ENCODE measurements at regions not wholly inside any gene's neighbourhood (a gene's known extent, or its start where the extent isn't known, plus 50 kb on each side); places are given as distances from the start of the nearest gene placed in this dataset.

DNA sequence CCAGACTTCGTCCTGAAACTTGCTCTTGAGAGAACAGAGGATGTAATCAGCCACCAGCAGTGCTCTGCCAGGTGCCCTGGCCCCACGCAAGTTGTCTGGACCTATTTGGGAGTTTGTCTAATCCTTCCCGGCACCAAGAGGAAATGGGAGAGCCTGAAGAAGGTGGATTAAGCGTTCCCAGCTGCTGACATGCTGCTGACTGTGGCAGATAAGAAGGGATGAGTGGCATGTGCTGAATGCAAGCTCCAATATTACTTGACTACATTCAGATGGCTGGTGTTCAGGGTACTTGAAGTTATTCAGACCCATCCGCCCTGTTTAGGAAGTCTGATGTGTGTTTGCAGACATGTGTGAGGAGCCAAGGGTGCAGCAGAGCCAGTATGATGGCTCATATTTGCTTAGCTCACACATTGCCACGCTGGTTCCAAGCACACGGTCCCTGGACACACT lies 440.6 kb upstream of the CCDC196 start:
- no peaks in the 10 kb centered on the region for H3K36me3 ChIP-seq (ENCODE audit: insufficient read depth, low read length, poor library complexity, severe bottlenecking)
- DNase-seq (ENCODE audit: low spot score), result peak; percentile 49
- H3K4me3 ChIP-seq (ENCODE audit: low read depth, low read length, poor library complexity, severe bottlenecking), result no peak overlapping the region
- no peaks in the 10 kb centered on the region for H3K9me3 ChIP-seq (ENCODE audit: low read depth, low read length, poor library complexity, severe bottlenecking)
- TF ChIP-seq EZH2 (IDR thresholded peaks at IDR 0.05; ENCODE audit: borderline replicate concordance, low read depth, low read length, poor library complexity, severe bottlenecking), result no peak
- TF ChIP-seq, protein P1, sequence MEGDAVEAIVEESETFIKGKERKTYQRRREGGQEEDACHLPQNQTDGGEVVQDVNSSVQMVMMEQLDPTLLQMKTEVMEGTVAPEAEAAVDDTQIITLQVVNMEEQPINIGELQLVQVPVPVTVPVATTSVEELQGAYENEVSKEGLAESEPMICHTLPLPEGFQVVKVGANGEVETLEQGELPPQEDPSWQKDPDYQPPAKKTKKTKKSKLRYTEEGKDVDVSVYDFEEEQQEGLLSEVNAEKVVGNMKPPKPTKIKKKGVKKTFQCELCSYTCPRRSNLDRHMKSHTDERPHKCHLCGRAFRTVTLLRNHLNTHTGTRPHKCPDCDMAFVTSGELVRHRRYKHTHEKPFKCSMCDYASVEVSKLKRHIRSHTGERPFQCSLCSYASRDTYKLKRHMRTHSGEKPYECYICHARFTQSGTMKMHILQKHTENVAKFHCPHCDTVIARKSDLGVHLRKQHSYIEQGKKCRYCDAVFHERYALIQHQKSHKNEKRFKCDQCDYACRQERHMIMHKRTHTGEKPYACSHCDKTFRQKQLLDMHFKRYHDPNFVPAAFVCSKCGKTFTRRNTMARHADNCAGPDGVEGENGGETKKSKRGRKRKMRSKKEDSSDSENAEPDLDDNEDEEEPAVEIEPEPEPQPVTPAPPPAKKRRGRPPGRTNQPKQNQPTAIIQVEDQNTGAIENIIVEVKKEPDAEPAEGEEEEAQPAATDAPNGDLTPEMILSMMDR (conservative IDR thresholded peaks at IDR 0.05; ENCODE audit: low read depth, low read length), result no peak
- no peak overlapping the region for H3K27ac ChIP-seq (ENCODE audit: low read depth, low read length, poor library complexity, severe bottlenecking)
- H3K4me1 ChIP-seq (ENCODE audit: insufficient read depth, low read length, poor library complexity, severe bottlenecking), result peaks cover 3% of the 10 kb centered on the region
- ChIA-PET CTCF (interaction anchor here (0.7 kb wide), 1 partner anchor 1154 kb away, joined by 5 read pairs; no protein-coding TSS in a partner anchor), POLR2A (ENCODE audit: low non-redundant PET) (no interaction called here)
- H3K27me3 ChIP-seq (replicated peaks; ENCODE audit: insufficient read depth, low read depth, low read length, poor library complexity), result no peaks in the 10 kb centered on the region
- BruUV-seq (replicated peaks), result no TSS peak
- intact Hi-C loops (cut with micrococcal nuclease; ENCODE audit: unreplicated experiment), result no loop called here

DNA sequence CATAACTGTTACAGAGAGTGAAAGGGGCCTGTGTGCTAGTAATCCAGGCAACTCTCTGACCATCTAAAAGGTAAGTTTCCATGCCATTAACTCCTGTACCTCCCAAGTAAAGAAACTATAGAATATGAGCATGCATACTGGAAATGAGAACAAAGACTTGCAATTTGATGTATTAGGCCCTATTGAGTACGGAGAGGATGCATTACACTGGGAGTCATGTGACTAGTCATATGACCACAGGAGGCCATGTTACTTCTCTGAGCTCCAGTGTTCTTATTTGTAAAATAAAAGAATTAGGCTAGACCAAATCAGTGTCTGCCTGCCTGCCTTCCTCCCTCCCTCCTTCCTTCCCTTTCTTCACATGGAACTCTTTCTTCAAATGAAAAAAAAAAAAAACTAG lies 440.1 kb upstream of the CCDC196 start:
- no TSS peak for BruUV-seq (replicated peaks)
- TF ChIP-seq, protein P1 (conservative IDR thresholded peaks at IDR 0.05; ENCODE audit: low read depth, low read length), result no peak
- no peak for TF ChIP-seq EZH2 (IDR thresholded peaks at IDR 0.05; ENCODE audit: borderline replicate concordance, low read depth, low read length, poor library complexity, severe bottlenecking)
- DNase-seq (ENCODE audit: low spot score), result peak; percentile 18
- CTCF ChIA-PET, result interaction anchor here (0.7 kb wide), 1 partner anchor 1154 kb away, joined by 5 read pairs; no protein-coding TSS in a partner anchor
- Histone ChIP-seq H3K36me3 (ENCODE audit: insufficient read depth, low read length, poor library complexity, severe bottlenecking) (no peaks in the 10 kb centered on the region), H3K4me1 (ENCODE audit: insufficient read depth, low read length, poor library complexity, severe bottlenecking) (peaks cover 3% of the 10 kb centered on the region), H3K27me3 (replicated peaks; ENCODE audit: insufficient read depth, low read depth, low read length, poor library complexity) (no peaks in the 10 kb centered on the region), H3K4me3 (ENCODE audit: low read depth, low read length, poor library complexity, severe bottlenecking) (no peak overlapping the region), H3K9me3 (ENCODE audit: low read depth, low read length, poor library complexity, severe bottlenecking) (no peaks in the 10 kb centered on the region), H3K27ac (ENCODE audit: low read depth, low read length, poor library complexity, severe bottlenecking) (no peak overlapping the region)
- POLR2A ChIA-PET (ENCODE audit: low non-redundant PET), result no interaction called here
- intact Hi-C loops (cut with micrococcal nuclease; ENCODE audit: unreplicated experiment), result no loop called here

DNA sequence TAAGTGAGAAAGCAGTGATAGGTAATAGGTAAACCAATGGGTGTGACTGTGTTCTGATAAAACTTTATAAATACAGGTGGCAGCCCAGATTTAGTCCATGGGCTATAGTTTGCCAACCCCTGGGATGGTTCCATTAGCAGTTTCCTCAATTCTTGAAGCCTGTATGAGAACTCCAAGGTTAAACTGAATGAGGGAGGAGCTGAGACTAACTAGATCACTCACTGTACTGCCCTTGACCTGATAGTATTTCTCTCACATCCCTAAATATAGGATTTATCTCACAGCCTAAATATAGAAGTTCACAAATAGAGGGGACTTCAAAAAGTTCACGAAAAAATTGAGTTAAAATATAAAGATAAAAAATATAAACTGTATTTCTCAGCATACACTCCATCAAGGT lies 439.6 kb upstream of the CCDC196 start:
- no peak for DNase-seq (ENCODE audit: low spot score)
- peaks cover 3% of the 10 kb centered on the region for H3K4me1 ChIP-seq (ENCODE audit: insufficient read depth, low read length, poor library complexity, severe bottlenecking)
- H3K36me3 ChIP-seq (ENCODE audit: insufficient read depth, low read length, poor library complexity, severe bottlenecking), result no peaks in the 10 kb centered on the region
- TF ChIP-seq, protein P1 (conservative IDR thresholded peaks at IDR 0.05; ENCODE audit: low read depth, low read length), result no peak
- no peak for TF ChIP-seq EZH2 (IDR thresholded peaks at IDR 0.05; ENCODE audit: borderline replicate concordance, low read depth, low read length, poor library complexity, severe bottlenecking)
- H3K4me3 ChIP-seq (ENCODE audit: low read depth, low read length, poor library complexity, severe bottlenecking), result no peak overlapping the region
- no TSS peak for BruUV-seq (replicated peaks)
- no peaks in the 10 kb centered on the region for H3K9me3 ChIP-seq (ENCODE audit: low read depth, low read length, poor library complexity, severe bottlenecking)
- ChIA-PET CTCF (no interaction called here), POLR2A (ENCODE audit: low non-redundant PET) (no interaction called here)
- no peak overlapping the region for H3K27ac ChIP-seq (ENCODE audit: low read depth, low read length, poor library complexity, severe bottlenecking)
- intact Hi-C loops (cut with micrococcal nuclease; ENCODE audit: unreplicated experiment), result no loop called here
- no peaks in the 10 kb centered on the region for H3K27me3 ChIP-seq (replicated peaks; ENCODE audit: insufficient read depth, low read depth, low read length, poor library complexity)
